SK-N-SH treated with all-trans-retinoic acid at 6 μM for 48 hours (cell line): ENCODE measurements at regions not wholly inside any gene's neighbourhood (a gene's known extent, or its start where the extent isn't known, plus 50 kb on each side); places are given as distances from the start of the nearest gene placed in this dataset.

Experiments
- ARNTL ChIP-seq: fragments of 450-650 bp; formaldehyde crosslinking; IDR thresholded peaks from 2 replicates; pipeline ENCODE4 v1.5.0; 2020; ENCODE audit warnings: low read depth, mild to moderate bottlenecking, moderate library complexity, borderline replicate concordance
- CSDC2 ChIP-seq: fragments of 250-450 bp; sonication (Bioruptor Pico); IDR thresholded peaks from 2 replicates; pipeline ENCODE4 v1.5.0; 2020; ENCODE audit warnings: mild to moderate bottlenecking, moderate library complexity
- OSR1 ChIP-seq: fragments of 250-450 bp; sonication (Bioruptor Pico); IDR thresholded peaks from 2 replicates; pipeline ENCODE4 v1.8.0; 2022; ENCODE audit warnings: moderate library complexity, mild to moderate bottlenecking, inconsistent platforms
- PATZ1 ChIP-seq: fragments of 250-450 bp; sonication (Bioruptor Pico); IDR thresholded peaks from 2 replicates; pipeline ENCODE4 v1.8.0; 2020; ENCODE audit warnings: mild to moderate bottlenecking, moderate library complexity, borderline replicate concordance
- POU6F1 ChIP-seq: fragments of 250-450 bp; sonication (Bioruptor Pico); IDR thresholded peaks from 2 replicates; pipeline ENCODE4 v1.8.0; 2021; ENCODE audit warnings: low read depth, mild to moderate bottlenecking, moderate library complexity, borderline replicate concordance
- PPARA ChIP-seq: fragments of 250-450 bp; sonication (Bioruptor Pico); IDR thresholded peaks from 2 replicates; pipeline ENCODE4 v1.5.0; 2020; ENCODE audit warnings: mild to moderate bottlenecking, borderline replicate concordance
- TCF4 ChIP-seq: fragments of 250-450 bp; sonication (Bioruptor Pico); IDR thresholded peaks from 2 replicates; pipeline ENCODE4 v1.8.0; 2021; ENCODE audit warnings: mild to moderate bottlenecking, moderate library complexity, borderline replicate concordance
- TOX ChIP-seq: fragments of 250-450 bp; sonication (Bioruptor Pico); IDR thresholded peaks from 2 replicates; pipeline ENCODE4 v1.8.0; 2021; ENCODE audit warnings: mild to moderate bottlenecking, moderate library complexity, borderline replicate concordance
- TSHZ2 ChIP-seq: fragments of 250-450 bp; sonication (Bioruptor Pico); IDR thresholded peaks from 2 replicates; pipeline ENCODE4 v1.5.0; 2020; ENCODE audit warnings: mild to moderate bottlenecking, moderate library complexity
- ZFP3 ChIP-seq: fragments of 250-450 bp; sonication (Bioruptor Pico); IDR thresholded peaks from 2 replicates; pipeline ENCODE4 v1.5.0; 2020; ENCODE audit warnings: mild to moderate bottlenecking, moderate library complexity
- ZFP30 ChIP-seq: fragments of 450-650 bp; formaldehyde crosslinking; IDR thresholded peaks from 2 replicates; pipeline ENCODE4 v1.5.0; 2022; ENCODE audit warnings: mild to moderate bottlenecking, moderate library complexity
- ZNF8 ChIP-seq: fragments of 450-650 bp; formaldehyde crosslinking; IDR thresholded peaks from 2 replicates; pipeline ENCODE4 v1.5.0; 2020; ENCODE audit warnings: mild to moderate bottlenecking, moderate library complexity

- TF ChIP-seq TOX (no peak), TSHZ2 (CRISPR knock-in tag) (no peak), PPARA (no peak), ZFP30 (CRISPR knock-in tag) (no peak), CSDC2 (CRISPR knock-in tag) (no peak), ZNF8 (CRISPR knock-in tag) (no peak), PATZ1 (CRISPR knock-in tag) (no peak), ARNTL (no peak), POU6F1 (CRISPR knock-in tag) (no peak), TCF4 (CRISPR knock-in tag) (no peak), OSR1 (no peak), ZFP3 (CRISPR knock-in tag) (no peak)
Measured at GRCh38 chr11:112499153-112499880, 238.7 kb upstream of the PLET1 start.
